ENCODE measurements at regions not wholly inside any gene's neighbourhood (a gene's known extent, or its start where the extent isn't known, plus 50 kb on each side); places are given as distances from the start of the nearest gene placed in this dataset.

DNA sequence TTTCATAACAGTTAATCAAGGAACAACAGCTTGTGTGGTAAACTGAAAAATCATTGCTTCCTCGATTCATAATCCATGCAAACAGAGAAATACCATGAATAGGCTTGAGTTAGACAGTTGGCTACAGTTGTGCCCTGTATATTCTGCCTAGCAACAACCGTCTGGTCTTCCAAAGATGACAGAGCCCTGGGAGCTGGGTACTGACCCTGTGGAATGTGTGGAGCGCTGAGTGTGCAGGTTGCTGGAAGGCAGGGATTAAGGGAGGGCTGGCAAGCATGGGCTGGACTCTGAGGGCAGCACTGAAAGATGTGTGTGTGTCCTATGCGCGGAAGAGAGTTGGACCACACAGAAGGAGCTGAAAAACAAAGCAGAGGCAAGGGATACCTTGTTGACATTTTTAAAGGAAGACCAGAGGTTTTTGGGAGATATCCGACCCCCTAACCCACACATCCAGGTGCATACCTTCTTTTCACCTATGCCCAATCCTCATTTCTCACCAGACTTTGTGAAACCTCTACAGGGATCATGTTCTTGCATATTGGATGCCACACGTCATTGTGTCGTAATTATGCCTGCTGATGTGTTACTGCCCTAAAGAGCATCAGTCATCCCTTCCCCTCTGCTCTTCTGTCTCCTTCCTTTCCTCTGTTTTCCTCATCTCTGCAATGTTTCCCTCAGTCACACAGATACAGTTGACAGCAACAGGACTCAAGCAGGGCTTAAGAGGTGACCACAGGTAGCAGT is 58.2 kb upstream of the VGLL2 start:
- Histone ChIP-seq H3K27ac (no peak overlapping the region), H3F3A (ENCODE audit: insufficient read depth, low read depth) (no peaks in the 10 kb centered on the region), H3K79me2 (ENCODE audit: low read depth) (no peaks in the 10 kb centered on the region), H3K4me2 (no peak overlapping the region), H3K4me3 (no peak overlapping the region), H3K9me3 (ENCODE audit: insufficient read depth, low read depth) (no peaks in the 10 kb centered on the region), H4K20me1 (ENCODE audit: insufficient read depth) (no peaks in the 10 kb centered on the region), H3K9me2 (ENCODE audit: insufficient read depth) (no peaks in the 10 kb centered on the region), H3K4me1 (replicated peaks; ENCODE audit: insufficient read depth) (no peaks in the 10 kb centered on the region), H2AFZ (no peak overlapping the region), H3K36me3 (ENCODE audit: low read depth) (no peaks in the 10 kb centered on the region), H3K27me3 (ENCODE audit: insufficient read depth, low read depth) (no peaks in the 10 kb centered on the region)
- TF ChIP-seq, protein P1, sequence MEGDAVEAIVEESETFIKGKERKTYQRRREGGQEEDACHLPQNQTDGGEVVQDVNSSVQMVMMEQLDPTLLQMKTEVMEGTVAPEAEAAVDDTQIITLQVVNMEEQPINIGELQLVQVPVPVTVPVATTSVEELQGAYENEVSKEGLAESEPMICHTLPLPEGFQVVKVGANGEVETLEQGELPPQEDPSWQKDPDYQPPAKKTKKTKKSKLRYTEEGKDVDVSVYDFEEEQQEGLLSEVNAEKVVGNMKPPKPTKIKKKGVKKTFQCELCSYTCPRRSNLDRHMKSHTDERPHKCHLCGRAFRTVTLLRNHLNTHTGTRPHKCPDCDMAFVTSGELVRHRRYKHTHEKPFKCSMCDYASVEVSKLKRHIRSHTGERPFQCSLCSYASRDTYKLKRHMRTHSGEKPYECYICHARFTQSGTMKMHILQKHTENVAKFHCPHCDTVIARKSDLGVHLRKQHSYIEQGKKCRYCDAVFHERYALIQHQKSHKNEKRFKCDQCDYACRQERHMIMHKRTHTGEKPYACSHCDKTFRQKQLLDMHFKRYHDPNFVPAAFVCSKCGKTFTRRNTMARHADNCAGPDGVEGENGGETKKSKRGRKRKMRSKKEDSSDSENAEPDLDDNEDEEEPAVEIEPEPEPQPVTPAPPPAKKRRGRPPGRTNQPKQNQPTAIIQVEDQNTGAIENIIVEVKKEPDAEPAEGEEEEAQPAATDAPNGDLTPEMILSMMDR (conservative IDR thresholded peaks at IDR 0.05), result no peak
- no peak for TF ChIP-seq EZH2 (IDR thresholded peaks at IDR 0.05; ENCODE audit: low read depth)
- BruUV-seq (replicated peaks), result no TSS peak
- ChIA-PET POLR2A (ENCODE audit: unreplicated experiment) (no interaction called here), CTCF (no interaction called here)
- DNase-seq, result no peak
- intact Hi-C loops (cut with micrococcal nuclease; ENCODE audit: unreplicated experiment), result no loop called here

- no peaks in the 10 kb centered on the region for H4K20me1 ChIP-seq (ENCODE audit: insufficient read depth)
- no peak overlapping the region for H3K4me2 ChIP-seq
- no peaks in the 10 kb centered on the region for H3K9me3 ChIP-seq (ENCODE audit: insufficient read depth, low read depth)
- no peaks in the 10 kb centered on the region for H3K36me3 ChIP-seq (ENCODE audit: low read depth)
- H3K4me1 ChIP-seq (replicated peaks; ENCODE audit: insufficient read depth), result no peaks in the 10 kb centered on the region
- CTCF ChIA-PET, result interaction anchor here (0.5 kb wide), 1 partner anchor 240 kb away, joined by 3 read pairs; no protein-coding TSS in a partner anchor
- TF ChIP-seq EZH2 (IDR thresholded peaks at IDR 0.05; ENCODE audit: low read depth), result no peak
- TF ChIP-seq, protein P1 (conservative IDR thresholded peaks at IDR 0.05), result no peak
- no peaks in the 10 kb centered on the region for H3F3A ChIP-seq (ENCODE audit: insufficient read depth, low read depth)
- DNase-seq, result no peak
- H2AFZ ChIP-seq, result no peak overlapping the region
- no peaks in the 10 kb centered on the region for H3K9me2 ChIP-seq (ENCODE audit: insufficient read depth)
- H3K27ac ChIP-seq, result no peak overlapping the region
- H3K79me2 ChIP-seq (ENCODE audit: low read depth), result no peaks in the 10 kb centered on the region
- no peaks in the 10 kb centered on the region for H3K27me3 ChIP-seq (ENCODE audit: insufficient read depth, low read depth)
- no TSS peak for BruUV-seq (replicated peaks)
- no peak overlapping the region for H3K4me3 ChIP-seq
- intact Hi-C loops (cut with micrococcal nuclease; ENCODE audit: unreplicated experiment), result no loop called here
- POLR2A ChIA-PET (ENCODE audit: unreplicated experiment), result no interaction called here
Measured at GRCh38 chr6:117210279-117210678, 55.1 kb upstream of the VGLL2 start.

DNA sequence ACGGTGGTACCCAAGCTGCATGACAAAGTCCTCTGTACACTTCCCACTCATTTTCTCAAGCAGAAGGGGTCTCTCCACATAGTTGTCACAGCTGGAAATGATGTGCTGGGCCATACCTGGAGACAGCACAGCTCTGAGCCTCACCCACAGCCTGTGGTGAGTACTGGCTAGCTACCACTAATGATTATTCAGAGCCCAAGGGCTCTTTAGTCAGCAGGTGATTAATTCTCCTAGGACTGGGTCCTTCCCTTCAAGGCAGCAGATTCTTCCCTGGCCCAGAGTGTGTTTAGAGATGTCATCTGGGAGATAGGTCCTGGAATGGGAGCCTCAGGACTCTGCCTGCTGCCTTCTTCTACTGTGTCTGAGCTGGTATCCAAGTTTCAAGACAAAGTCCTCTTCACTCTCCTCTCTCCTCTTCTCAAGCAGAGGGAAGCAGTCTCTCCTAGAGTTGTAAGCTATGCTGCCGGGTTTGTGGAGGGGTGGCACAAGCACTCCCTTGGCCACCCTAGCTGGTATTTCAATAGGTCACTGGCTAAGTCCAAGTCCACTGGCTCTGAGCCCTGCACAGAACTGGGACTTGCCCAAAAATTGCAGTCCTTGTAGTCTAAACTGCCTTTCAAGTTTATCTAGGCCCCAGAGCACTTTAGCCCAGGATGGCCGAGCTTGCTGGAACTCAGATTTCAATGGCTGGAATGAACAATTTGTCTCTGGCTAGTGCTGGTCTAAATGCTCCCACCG is 49.8 kb upstream of the VGLL2 start:
- H3K79me2 ChIP-seq (ENCODE audit: low read depth), result no peaks in the 10 kb centered on the region
- H3K9me3 ChIP-seq (ENCODE audit: insufficient read depth, low read depth), result no peaks in the 10 kb centered on the region
- no peaks in the 10 kb centered on the region for H3K36me3 ChIP-seq (ENCODE audit: low read depth)
- POLR2A ChIA-PET (ENCODE audit: unreplicated experiment), result interaction anchor here (0.6 kb wide), 1 partner anchor 66 kb away, joined by 4 read pairs; no protein-coding TSS in a partner anchor
- BruUV-seq (replicated peaks), result no TSS peak
- no peaks in the 10 kb centered on the region for H3K4me1 ChIP-seq (replicated peaks; ENCODE audit: insufficient read depth)
- no peak overlapping the region for H3K27ac ChIP-seq
- H4K20me1 ChIP-seq (ENCODE audit: insufficient read depth), result no peaks in the 10 kb centered on the region
- DNase-seq, result no peak
- H3K4me3 ChIP-seq, result no peak overlapping the region
- no peaks in the 10 kb centered on the region for H3F3A ChIP-seq (ENCODE audit: insufficient read depth, low read depth)
- no peaks in the 10 kb centered on the region for H3K9me2 ChIP-seq (ENCODE audit: insufficient read depth)
- intact Hi-C loops (cut with micrococcal nuclease; ENCODE audit: unreplicated experiment), result no loop called here
- no peak overlapping the region for H2AFZ ChIP-seq
- TF ChIP-seq, protein P1 (conservative IDR thresholded peaks at IDR 0.05), result no peak
- no peak for TF ChIP-seq EZH2 (IDR thresholded peaks at IDR 0.05; ENCODE audit: low read depth)
- no peak overlapping the region for H3K4me2 ChIP-seq
- CTCF ChIA-PET, result no interaction called here
- H3K27me3 ChIP-seq (ENCODE audit: insufficient read depth, low read depth), result no peaks in the 10 kb centered on the region
